HepG2 (cell line): ENCODE measurements at regions not wholly inside any gene's neighbourhood (a gene's known extent, or its start where the extent isn't known, plus 50 kb on each side); places are given as distances from the start of the nearest gene placed in this dataset.

Experiments
- ATAC-seq: fragments of 200-7000 bp; cut with Tn5 transposase; 3 replicates; pipeline ENCODE4 v1.9.1; 2020; ENCODE audit warnings: mild to moderate bottlenecking, moderate library complexity
- BruUV-seq: library from RNA; stranded (reverse); fragments of 400-500 nt; replicated peaks from 2 replicates; lab custom pipeline; 2021; lab: Mats Ljungman, UMichigan
- CTCF ChIA-PET: fragments of 300-600 bp; formaldehyde crosslinking; extraction: SDS; loops from one replicate; lab custom pipeline; 2021; ENCODE audit warnings: low total read pairs, inconsistent platforms, low intra/inter-chr PET ratio; lab: Yijun Ruan, JAX
- POLR2A ChIA-PET: fragments of 350-600 bp; sonication (Branson Sonifier 250); formaldehyde crosslinking; loops from one replicate; lab custom pipeline; 2020; ENCODE audit warnings: antibody characterized with exemption, inconsistent platforms; lab: Yijun Ruan, JAX
- DNase-seq: peaks from one replicate; pipeline ENCODE4 v3.0.0-alpha.2; 2015; ENCODE audit warnings: low spot score
- FAIRE-seq: peaks from 3 replicates; lab custom pipeline; 2011; peaks lifted over from hg19 to GRCh38; lab: Jason Lieb, UNC
- H2AFZ ChIP-seq: one replicate; pipeline ENCODE4 v1.6.1; 2011; ENCODE audit warnings: low read length, inconsistent platforms
- H3K27ac ChIP-seq: fragments of 300-600 bp; 3 replicates; pipeline ENCODE4 v1.8.0; 2011; ENCODE audit warnings: mixed run types, mild to moderate bottlenecking, mixed read lengths, low read length, inconsistent platforms; ENCODE audit not compliant: insufficient read depth; ENCODE audit errors: extremely low read length
- H3K27me3 ChIP-seq, 2 experiments: fragments of 200-600 bp in 1 of 2; 2 replicates in 1 of 2; 3 replicates in 1 of 2; pipeline versions ENCODE4 v1.6.0 to v1.8.0; 2011; ENCODE audit warnings: low read length in 2 of 2, mild to moderate bottlenecking in 2 of 2, moderate library complexity in 2 of 2, inconsistent platforms in 1 of 2; ENCODE audit not compliant: insufficient read depth in 2 of 2, control insufficient read depth in 1 of 2
- H3K36me3 ChIP-seq, 2 experiments: fragments of 200-600 bp in 1 of 2; replicated peaks in 1 of 2; 2 replicates in 1 of 2; 3 replicates in 1 of 2; pipeline versions ENCODE4 v1.5.1 to v1.8.0; 2011; ENCODE audit warnings: low read length in 2 of 2, inconsistent platforms in 1 of 2; ENCODE audit not compliant: insufficient read depth in 2 of 2, control insufficient read depth in 1 of 2
- H3K4me1 ChIP-seq: 2 replicates; pipeline ENCODE4 v1.5.1; 2012; ENCODE audit warnings: low read length, inconsistent platforms; ENCODE audit not compliant: insufficient read depth
- H3K4me2 ChIP-seq: 2 replicates; pipeline ENCODE4 v1.6.0; 2011; ENCODE audit warnings: low read depth, low read length, inconsistent platforms
- H3K4me3 ChIP-seq, 3 experiments: fragments of 200-600 bp in 1 of 3; sonication (generic), shearing (Covaris generic) in 1 of 3; replicated peaks in 1 of 3; 2 replicates each; pipeline ENCODE4 v1.5.1; 2011 to 2016; ENCODE audit warnings: low read length in 3 of 3, inconsistent platforms in 2 of 3, low read depth in 2 of 3, mild to moderate bottlenecking in 2 of 3, control low read depth in 1 of 3, mixed read lengths in 1 of 3; ENCODE audit not compliant: insufficient read depth in 1 of 3
- H3K79me2 ChIP-seq: one replicate; pipeline ENCODE4 v1.6.1; 2011; ENCODE audit warnings: low read length, inconsistent platforms; ENCODE audit not compliant: insufficient read depth
- H3K9ac ChIP-seq: 2 replicates; pipeline ENCODE4 v1.6.0; 2011; ENCODE audit warnings: mild to moderate bottlenecking, low read depth, low read length, inconsistent platforms; ENCODE audit not compliant: insufficient read depth
- H3K9me3 ChIP-seq: 2 replicates; pipeline ENCODE4 v1.5.1; 2012; ENCODE audit warnings: mild to moderate bottlenecking, low read length
- H4K20me1 ChIP-seq: 2 replicates; pipeline ENCODE4 v1.6.0; 2011; ENCODE audit warnings: inconsistent platforms, mild to moderate bottlenecking, low read length, moderate library complexity; ENCODE audit not compliant: insufficient read depth
- HNF4A ChIP-seq: sonication (generic); formaldehyde crosslinking; IDR thresholded peaks from 2 replicates; pipeline ENCODE4 v1.4.0; 2020; ENCODE audit warnings: missing genetic modification reagents
- MAFF ChIP-seq: IDR thresholded peaks from 2 replicates; pipeline ENCODE4 v1.6.1; 2011; ENCODE audit warnings: low read depth, low read length, improper control_type of control experiment
- NFE2L1 ChIP-seq: sonication (generic); formaldehyde crosslinking; IDR thresholded peaks from 2 replicates; pipeline ENCODE4 v1.4.0; 2020; ENCODE audit warnings: missing genetic modification reagents, mild to moderate bottlenecking, borderline replicate concordance
- NFE2L2 ChIP-seq: fragments of 150-350 bp; IDR thresholded peaks from 2 replicates; pipeline ENCODE4 v1.6.1; 2014; ENCODE audit warnings: low read length
- NR1H2 ChIP-seq: sonication (generic); formaldehyde crosslinking; IDR thresholded peaks from 2 replicates; pipeline ENCODE4 v1.8.1; 2022; ENCODE audit warnings: low read depth, missing genetic modification reagents, borderline replicate concordance
- NR2F2 ChIP-seq: IDR thresholded peaks from 2 replicates; pipeline ENCODE4 v1.6.1; 2012; ENCODE audit warnings: low read depth, inconsistent platforms, borderline replicate concordance
- POLR2AphosphoS2 ChIP-seq: IDR thresholded peaks from 2 replicates; pipeline ENCODE4 v1.6.1; 2011; ENCODE audit warnings: low read depth, low read length, improper control_type of control experiment
- ZBTB3 ChIP-seq: sonication (generic); formaldehyde crosslinking; IDR thresholded peaks from 2 replicates; pipeline ENCODE4 v1.4.0; 2020; ENCODE audit warnings: low read depth, mild to moderate bottlenecking, moderate library complexity, missing genetic modification reagents, borderline replicate concordance
- ZFP1 ChIP-seq: IDR thresholded peaks from 2 replicates; pipeline ENCODE4 v1.6.1; 2016
- ZNF225 ChIP-seq: sonication (generic); formaldehyde crosslinking; IDR thresholded peaks from 2 replicates; pipeline ENCODE4 v1.4.0; 2020; ENCODE audit warnings: mild to moderate bottlenecking, missing genetic modification reagents
- WGBS: methylation state at CpG from one replicate; pipeline ENCODE4 v1.1.6; 2017; ENCODE audit warnings: low lambda C conversion rate; 5-methylcytosine and 5-hydroxymethylcytosine counted together
- in situ Hi-C: cut with HindIII; loops from 2 replicates; pipeline ENCODE4 v1.10.0; 2017; ENCODE audit warnings: low pct_unique_long_range_greater_than_20kb; ENCODE audit not compliant: extremely low pct_ligation_motif_present
- intact Hi-C: fragments of 100-400 bp; cut with micrococcal nuclease; formaldehyde crosslinking; loops from one replicate; pipeline ENCODE4 v1.10.0; 2022; ENCODE audit not compliant: unreplicated experiment
- TF ChIP-seq, protein P1 (sequence below): sonication (generic); formaldehyde crosslinking; IDR thresholded peaks from 2 replicates; pipeline ENCODE4 v1.4.0; 2020; ENCODE audit warnings: missing genetic modification reagents
- TF ChIP-seq, protein P2 (sequence below): sonication (generic); formaldehyde crosslinking; conservative IDR thresholded peaks from 2 replicates; pipeline ENCODE4 v1.4.0; 2020; ENCODE audit warnings: missing genetic modification reagents

GRCh38 chr4:15374656-15375055 is 53.2 kb upstream of the C1QTNF7 start:
- Histone ChIP-seq H3K27ac (no peak overlapping the region), H3K9ac (no peak overlapping the region), H3K79me2 (no peaks in the 10 kb centered on the region), H2AFZ (no peak overlapping the region), H3K4me2 (no peak overlapping the region), H4K20me1 (no peaks in the 10 kb centered on the region), H3K4me1 (no peaks in the 10 kb centered on the region), H3K27me3 (peaks cover 0 to 11% of the 10 kb centered on the region in 2 experiments; a peak in 1 of 5 replicates), H3K36me3 (no peaks in the 10 kb centered on the region), H3K9me3 (no peaks in the 10 kb centered on the region), H3K4me3 (no peak overlapping the region)
- ChIA-PET CTCF (no interaction called here), POLR2A (no interaction called here)
- no peak for ATAC-seq
- 20% methylated on average over 8 of the region's 8 CpGs for WGBS
- intact Hi-C loops: no loop called here
- no TSS peak for BruUV-seq
- DNase-seq: no peak
- in situ Hi-C loops: no loop called here
- no peak for FAIRE-seq
- no peak for TF ChIP-seq POLR2AphosphoS2
- TF ChIP-seq NFE2L1 (CRISPR knock-in tag): no peak
- no peak for TF ChIP-seq MAFF
- TF ChIP-seq ZNF225 (CRISPR knock-in tag): no peak
- no peak for TF ChIP-seq NR2F2
- TF ChIP-seq ZBTB3: no peak
- TF ChIP-seq ZFP1 (CRISPR knock-in tag): no peak
- TF ChIP-seq NFE2L2: no peak
- no peak for TF ChIP-seq NR1H2 (CRISPR knock-in tag)
- TF ChIP-seq, protein P1, sequence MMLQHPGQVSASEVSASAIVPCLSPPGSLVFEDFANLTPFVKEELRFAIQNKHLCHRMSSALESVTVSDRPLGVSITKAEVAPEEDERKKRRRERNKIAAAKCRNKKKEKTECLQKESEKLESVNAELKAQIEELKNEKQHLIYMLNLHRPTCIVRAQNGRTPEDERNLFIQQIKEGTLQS (CRISPR knock-in tag): no peak
- TF ChIP-seq HNF4A: no peak
- TF ChIP-seq, protein P2, sequence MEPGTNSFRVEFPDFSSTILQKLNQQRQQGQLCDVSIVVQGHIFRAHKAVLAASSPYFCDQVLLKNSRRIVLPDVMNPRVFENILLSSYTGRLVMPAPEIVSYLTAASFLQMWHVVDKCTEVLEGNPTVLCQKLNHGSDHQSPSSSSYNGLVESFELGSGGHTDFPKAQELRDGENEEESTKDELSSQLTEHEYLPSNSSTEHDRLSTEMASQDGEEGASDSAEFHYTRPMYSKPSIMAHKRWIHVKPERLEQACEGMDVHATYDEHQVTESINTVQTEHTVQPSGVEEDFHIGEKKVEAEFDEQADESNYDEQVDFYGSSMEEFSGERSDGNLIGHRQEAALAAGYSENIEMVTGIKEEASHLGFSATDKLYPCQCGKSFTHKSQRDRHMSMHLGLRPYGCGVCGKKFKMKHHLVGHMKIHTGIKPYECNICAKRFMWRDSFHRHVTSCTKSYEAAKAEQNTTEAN (CRISPR knock-in tag): no peak
- TF ChIP-seq, all 625 proteins: peak for 0
